ENCODE measurements at regions not wholly inside any gene's neighbourhood (a gene's known extent, or its start where the extent isn't known, plus 50 kb on each side); places are given as distances from the start of the nearest gene placed in this dataset.

- no peak for DNase-seq (ENCODE audit: extremely low read depth, low read depth, low spot score)
Observed at GRCh38 chr2:4670331-4670730, 967.0 kb downstream of the DCDC2C start.

GRCh38 chr2:4673025-4673489 lies 969.7 kb downstream of the DCDC2C start:
- DNase-seq (ENCODE audit: extremely low read depth, low read depth, low spot score): no peak

GRCh38 chr2:4674007-4674406 lies 970.6 kb downstream of the DCDC2C start:
- DNase-seq (ENCODE audit: extremely low read depth, low read depth, low spot score): no peak

GRCh38 chr2:4675295-4675694 lies 971.9 kb downstream of the DCDC2C start:
- no peak for DNase-seq (ENCODE audit: extremely low read depth, low read depth, low spot score)

- no peak for DNase-seq (ENCODE audit: extremely low read depth, low read depth, low spot score)
Observed at GRCh38 chr2:4678927-4679326, 975.6 kb downstream of the DCDC2C start.

- no peak for DNase-seq (ENCODE audit: extremely low read depth, low read depth, low spot score)
Observed at GRCh38 chr2:4679391-4679790, 976.0 kb downstream of the DCDC2C start.

- no peak for DNase-seq (ENCODE audit: extremely low read depth, low read depth, low spot score)
Observed at GRCh38 chr2:4684921-4685320, 981.5 kb downstream of the DCDC2C start.

- DNase-seq (ENCODE audit: extremely low read depth, low read depth, low spot score): no peak
Observed at GRCh38 chr2:4690913-4691312, 987.5 kb downstream of the DCDC2C start.

GRCh38 chr2:4693266-4693665 lies 989.9 kb downstream of the DCDC2C start:
- DNase-seq (ENCODE audit: extremely low read depth, low read depth, low spot score): no peak

- DNase-seq (ENCODE audit: extremely low read depth, low read depth, low spot score): no peak
Observed at GRCh38 chr2:4695281-4695861, 992.0 kb downstream of the DCDC2C start.

GRCh38 chr2:4715065-4715464 lies 977.1 kb upstream of the SOX11 start:
- peak; percentile 25 for DNase-seq (ENCODE audit: extremely low read depth, low read depth, low spot score)

GRCh38 chr2:4718777-4719176 lies 973.4 kb upstream of the SOX11 start:
- no peak for DNase-seq (ENCODE audit: extremely low read depth, low read depth, low spot score)

GRCh38 chr2:4725618-4726017 lies 966.6 kb upstream of the SOX11 start:
- no peak for DNase-seq (ENCODE audit: extremely low read depth, low read depth, low spot score)

- DNase-seq (ENCODE audit: extremely low read depth, low read depth, low spot score): no peak
Observed at GRCh38 chr2:4732560-4732959, 959.6 kb upstream of the SOX11 start.

- no peak for DNase-seq (ENCODE audit: extremely low read depth, low read depth, low spot score)
Observed at GRCh38 chr2:4745056-4745991, 946.9 kb upstream of the SOX11 start.

GRCh38 chr2:4753721-4754120 lies 938.5 kb upstream of the SOX11 start:
- DNase-seq (ENCODE audit: extremely low read depth, low read depth, low spot score): no peak

- peak; percentile 14 for DNase-seq (ENCODE audit: extremely low read depth, low read depth, low spot score)
Observed at GRCh38 chr2:4762951-4763376, 929.2 kb upstream of the SOX11 start.

- DNase-seq (ENCODE audit: extremely low read depth, low read depth, low spot score): no peak
Observed at GRCh38 chr2:4765787-4766530, 926.2 kb upstream of the SOX11 start.

- DNase-seq (ENCODE audit: extremely low read depth, low read depth, low spot score): no peak
Observed at GRCh38 chr2:4775668-4776067, 916.5 kb upstream of the SOX11 start.

- DNase-seq (ENCODE audit: extremely low read depth, low read depth, low spot score): no peak
Observed at GRCh38 chr2:4780679-4781078, 911.5 kb upstream of the SOX11 start.

GRCh38 chr2:4782647-4783046 lies 909.5 kb upstream of the SOX11 start:
- DNase-seq (ENCODE audit: extremely low read depth, low read depth, low spot score): no peak

Data from glomerular endothelial cell (primary cell).